ENCODE measurements at regions not wholly inside any gene's neighbourhood (a gene's known extent, or its start where the extent isn't known, plus 50 kb on each side); places are given as distances from the start of the nearest gene placed in this dataset.

DNA sequence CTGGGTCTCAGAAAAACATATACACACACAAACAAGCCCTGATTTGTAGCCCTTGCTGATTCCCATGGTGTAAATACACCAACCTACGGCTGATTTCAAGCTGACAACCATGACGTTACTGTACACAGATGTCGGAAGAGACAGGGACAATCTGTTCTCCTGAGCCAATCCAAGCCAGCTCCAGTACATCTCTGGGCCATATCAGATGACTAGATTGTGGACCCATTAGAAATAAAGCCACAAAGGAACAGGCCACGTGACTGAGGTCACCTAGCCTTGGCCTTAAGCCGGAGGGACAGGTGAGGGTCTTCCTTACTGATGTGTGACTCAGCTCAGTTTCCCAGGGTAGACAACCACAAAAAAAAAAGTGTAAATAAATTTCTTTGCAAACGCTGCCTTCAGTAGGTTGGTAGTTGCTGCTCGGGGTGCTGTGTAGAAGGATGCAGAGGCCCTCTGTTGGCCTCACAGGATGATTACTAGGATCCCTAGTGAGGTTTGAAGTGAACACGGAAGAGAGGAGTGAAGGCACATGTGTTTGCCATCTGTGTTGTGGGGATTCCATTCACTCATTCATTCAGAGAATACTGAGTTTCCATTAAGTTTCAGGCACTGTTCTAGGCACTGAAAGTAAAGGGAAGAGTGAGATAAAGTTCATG lies 99.0 kb upstream of the LARGE1 start:
- no peak for TF ChIP-seq POLR2A (IDR thresholded peaks at IDR 0.05)
- TF ChIP-seq, protein P1, sequence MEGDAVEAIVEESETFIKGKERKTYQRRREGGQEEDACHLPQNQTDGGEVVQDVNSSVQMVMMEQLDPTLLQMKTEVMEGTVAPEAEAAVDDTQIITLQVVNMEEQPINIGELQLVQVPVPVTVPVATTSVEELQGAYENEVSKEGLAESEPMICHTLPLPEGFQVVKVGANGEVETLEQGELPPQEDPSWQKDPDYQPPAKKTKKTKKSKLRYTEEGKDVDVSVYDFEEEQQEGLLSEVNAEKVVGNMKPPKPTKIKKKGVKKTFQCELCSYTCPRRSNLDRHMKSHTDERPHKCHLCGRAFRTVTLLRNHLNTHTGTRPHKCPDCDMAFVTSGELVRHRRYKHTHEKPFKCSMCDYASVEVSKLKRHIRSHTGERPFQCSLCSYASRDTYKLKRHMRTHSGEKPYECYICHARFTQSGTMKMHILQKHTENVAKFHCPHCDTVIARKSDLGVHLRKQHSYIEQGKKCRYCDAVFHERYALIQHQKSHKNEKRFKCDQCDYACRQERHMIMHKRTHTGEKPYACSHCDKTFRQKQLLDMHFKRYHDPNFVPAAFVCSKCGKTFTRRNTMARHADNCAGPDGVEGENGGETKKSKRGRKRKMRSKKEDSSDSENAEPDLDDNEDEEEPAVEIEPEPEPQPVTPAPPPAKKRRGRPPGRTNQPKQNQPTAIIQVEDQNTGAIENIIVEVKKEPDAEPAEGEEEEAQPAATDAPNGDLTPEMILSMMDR (IDR thresholded peaks at IDR 0.05) = no peak

Data from testis (tissue), 2 donors.